ENCODE measurements at regions not wholly inside any gene's neighbourhood (a gene's known extent, or its start where the extent isn't known, plus 50 kb on each side); places are given as distances from the start of the nearest gene placed in this dataset.

GRCh38 chr20:60214901-60215815 lies 256.9 kb downstream of the CDH26 start:
- ATAC-seq = no peak

GRCh38 chr20:60215816-60216730 lies 257.9 kb downstream of the CDH26 start:
- ATAC-seq = no peak

GRCh38 chr20:60219231-60219630 lies 261.0 kb downstream of the CDH26 start:
- no peak for ATAC-seq

GRCh38 chr20:60219984-60220562 lies 261.9 kb downstream of the CDH26 start:
- no peak for ATAC-seq

- no peak for ATAC-seq
Observed at GRCh38 chr20:60220706-60221105, 262.5 kb downstream of the CDH26 start.

- ATAC-seq = no peak
Observed at GRCh38 chr20:60221593-60221992, 263.4 kb downstream of the CDH26 start.

- no peak for ATAC-seq
Observed at GRCh38 chr20:60222497-60222896, 264.3 kb downstream of the CDH26 start.

- no peak for ATAC-seq
Observed at GRCh38 chr20:60223174-60223573, 265.0 kb downstream of the CDH26 start.

- no peak for ATAC-seq
Observed at GRCh38 chr20:60224914-60225313, 266.7 kb downstream of the CDH26 start.

- ATAC-seq = no peak
Observed at GRCh38 chr20:60228255-60228654, 270.0 kb downstream of the CDH26 start.

- no peak for ATAC-seq
Observed at GRCh38 chr20:60232380-60232779, 274.2 kb downstream of the CDH26 start.

- ATAC-seq = no peak
Observed at GRCh38 chr20:60233018-60233630, 274.9 kb downstream of the CDH26 start.

GRCh38 chr20:60236613-60237012 lies 278.4 kb downstream of the CDH26 start:
- no peak for ATAC-seq

- ATAC-seq = no peak
Observed at GRCh38 chr20:60237981-60238380, 279.8 kb downstream of the CDH26 start.

- ATAC-seq = no peak
Observed at GRCh38 chr20:60238992-60239660, 280.9 kb downstream of the CDH26 start.

- ATAC-seq = no peak
Observed at GRCh38 chr20:60239956-60240355, 281.7 kb downstream of the CDH26 start.

- no peak for ATAC-seq
Observed at GRCh38 chr20:60240415-60240814, 282.2 kb downstream of the CDH26 start.

- no peak for ATAC-seq
Observed at GRCh38 chr20:60240986-60241385, 282.8 kb downstream of the CDH26 start.

- no peak for ATAC-seq
Observed at GRCh38 chr20:60242836-60243505, 284.7 kb downstream of the CDH26 start.

GRCh38 chr20:60244373-60245146 lies 286.3 kb downstream of the CDH26 start:
- ATAC-seq = no peak

- no peak for ATAC-seq
Observed at GRCh38 chr20:60246751-60247150, 288.5 kb downstream of the CDH26 start.
